Liver (tissue), 8 donors: ENCODE measurements at regions not wholly inside any gene's neighbourhood (a gene's known extent, or its start where the extent isn't known, plus 50 kb on each side); places are given as distances from the start of the nearest gene placed in this dataset.

Experiments
- DNase-seq: peaks from one replicate; pipeline ENCODE4 v3.0.0-alpha.2; 2017; ENCODE audit warnings: low spot score
- H3K27ac ChIP-seq, 2 donors: one replicate each; pipeline ENCODE4 v1.7.0; 2013; ENCODE audit warnings: inconsistent platforms in 2 of 2, low read length in 2 of 2, control low read depth in 1 of 2, low read depth in 1 of 2, mild to moderate bottlenecking in 1 of 2
- H3K27me3 ChIP-seq, 4 donors: one replicate each; pipeline versions ENCODE4 v1.6.1 to v1.7.0; 2013; ENCODE audit warnings: low read length in 3 of 4, inconsistent platforms in 1 of 4, mild to moderate bottlenecking in 1 of 4, moderate library complexity in 1 of 4; ENCODE audit not compliant: control insufficient read depth in 4 of 4, insufficient read depth in 4 of 4
- H3K36me3 ChIP-seq, 4 donors: one replicate each; pipeline versions ENCODE4 v1.6.1 to v1.7.0; 2013; ENCODE audit warnings: low read length in 3 of 4, mild to moderate bottlenecking in 3 of 4, low read depth in 1 of 4, moderate library complexity in 1 of 4; ENCODE audit not compliant: control insufficient read depth in 4 of 4, insufficient read depth in 3 of 4
- H3K4me1 ChIP-seq, 4 donors: one replicate each; pipeline versions ENCODE4 v1.6.1 to v1.7.0; 2013; ENCODE audit warnings: low read length in 3 of 4, mild to moderate bottlenecking in 3 of 4, moderate library complexity in 1 of 4; ENCODE audit not compliant: control insufficient read depth in 4 of 4, insufficient read depth in 4 of 4
- H3K4me3 ChIP-seq, 3 donors: one replicate each; pipeline versions ENCODE4 v1.6.1 to v1.7.0; 2013; ENCODE audit warnings: low read length in 3 of 3, control low read depth in 1 of 3, low read depth in 1 of 3, mild to moderate bottlenecking in 1 of 3
- H3K9ac ChIP-seq, 2 donors: one replicate each; pipeline ENCODE4 v1.7.0; 2013; ENCODE audit warnings: low read length in 2 of 2, mild to moderate bottlenecking in 2 of 2, moderate library complexity in 2 of 2, control low read depth in 1 of 2, low read depth in 1 of 2
- H3K9me3 ChIP-seq, 4 donors: one replicate each; pipeline versions ENCODE4 v1.6.1 to v1.7.0; 2013; ENCODE audit warnings: low read length in 3 of 4; ENCODE audit not compliant: control insufficient read depth in 4 of 4
- ATF3 ChIP-seq: IDR thresholded peaks from 2 replicates; pipeline ENCODE4 v1.6.1; 2016; ENCODE audit warnings: antibody characterized with exemption
- CTCF ChIP-seq: fragments of 150-350 bp; IDR thresholded peaks from 2 replicates; pipeline ENCODE4 v1.5.1; 2017; ENCODE audit warnings: improper control_type of control experiment, low read depth, low read length; ENCODE audit not compliant: missing input control
- EGR1 ChIP-seq, 2 donors: IDR thresholded peaks; 2 replicates each; pipeline ENCODE4 v1.6.1; 2016 to 2018; ENCODE audit warnings: antibody characterized with exemption in 2 of 2, low read depth in 2 of 2
- FOXA1 ChIP-seq: IDR thresholded peaks from 2 replicates; pipeline ENCODE4 v1.6.1; 2016; ENCODE audit warnings: antibody characterized with exemption
- FOXA2 ChIP-seq: IDR thresholded peaks from 2 replicates; pipeline ENCODE4 v1.6.1; 2016; ENCODE audit warnings: antibody characterized with exemption
- GABPA ChIP-seq, 2 donors: IDR thresholded peaks in 1 of 2; conservative IDR thresholded peaks in 1 of 2; 2 replicates each; pipeline ENCODE4 v1.6.1; 2016; ENCODE audit warnings: antibody characterized with exemption in 2 of 2, mild to moderate bottlenecking in 1 of 2, moderate library complexity in 1 of 2
- HNF4A ChIP-seq, 2 donors: conservative IDR thresholded peaks; 2 replicates each; pipeline ENCODE4 v1.6.1; 2016; ENCODE audit warnings: antibody characterized with exemption in 2 of 2, mild to moderate bottlenecking in 2 of 2
- HNF4G ChIP-seq: IDR thresholded peaks from 2 replicates; pipeline ENCODE4 v1.6.1; 2016; ENCODE audit warnings: antibody characterized with exemption
- JUND ChIP-seq, 2 donors: IDR thresholded peaks; 2 replicates each; pipeline ENCODE4 v1.6.1; 2016; ENCODE audit warnings: antibody characterized with exemption in 2 of 2
- MAX ChIP-seq: IDR thresholded peaks from 2 replicates; pipeline ENCODE4 v1.6.1; 2016; ENCODE audit warnings: antibody characterized with exemption
- NR2F2 ChIP-seq: IDR thresholded peaks from 2 replicates; pipeline ENCODE4 v1.6.1; 2016; ENCODE audit warnings: antibody characterized with exemption
- REST ChIP-seq: IDR thresholded peaks from 2 replicates; pipeline ENCODE4 v1.6.1; 2016; ENCODE audit warnings: antibody characterized with exemption, mild to moderate bottlenecking
- RXRA ChIP-seq, 2 donors: IDR thresholded peaks; 2 replicates each; pipeline ENCODE4 v1.6.1; 2017 to 2018; ENCODE audit warnings: antibody characterized with exemption in 2 of 2, mild to moderate bottlenecking in 1 of 2
- SP1 ChIP-seq: IDR thresholded peaks from 2 replicates; pipeline ENCODE4 v1.6.1; 2018; ENCODE audit warnings: antibody characterized with exemption, mild to moderate bottlenecking
- TAF1 ChIP-seq: conservative IDR thresholded peaks from 2 replicates; pipeline ENCODE4 v1.6.1; 2016; ENCODE audit warnings: antibody characterized with exemption, mild to moderate bottlenecking
- ZBTB33 ChIP-seq: IDR thresholded peaks from 2 replicates; pipeline ENCODE4 v1.6.1; 2016; ENCODE audit warnings: antibody characterized with exemption
- WGBS: extraction: QIAGEN DNeasy Blood & Tissue Kit; methylation state at CpG from one replicate; pipeline ENCODE4 v1.1.7; 2013; 5-methylcytosine and 5-hydroxymethylcytosine counted together
- donor health status: healthy.
- donor health status: healthy.
- donor health status: healthy.
- donor health status: healthy.
- donor health status: healthy.

GRCh38 chr6:74607468-74607867 is 598.4 kb downstream of the COL12A1 start:
- no peaks in the 10 kb centered on the region for H3K9me3 ChIP-seq
- 79% methylated on average over 1 of the region's 1 CpG for WGBS
- H3K4me3 ChIP-seq, result no peak overlapping the region
- H3K27me3 ChIP-seq, result no peaks in the 10 kb centered on the region
- H3K9ac ChIP-seq, result no peak overlapping the region
- H3K4me1 ChIP-seq, result no peaks in the 10 kb centered on the region
- DNase-seq, result no peak
- no peaks in the 10 kb centered on the region for H3K36me3 ChIP-seq
- no peak overlapping the region for H3K27ac ChIP-seq
- TF ChIP-seq MAX (no peak), GABPA (IDR thresholded peaks at IDR 0.05 in 1 of 2, conservative IDR thresholded peaks at IDR 0.05 in 1 of 2) (no peak), NR2F2 (no peak), EGR1 (IDR thresholded peaks at IDR 0.05; ENCODE audit: low read depth in 2 of 2) (no peak), TAF1 (no peak), RXRA (IDR thresholded peaks at IDR 0.05) (no peak), JUND (IDR thresholded peaks at IDR 0.05) (no peak), FOXA2 (no peak), CTCF (no peak), SP1 (no peak), ZBTB33 (no peak), HNF4G (no peak), REST (no peak), ATF3 (no peak), FOXA1 (no peak), HNF4A (conservative IDR thresholded peaks at IDR 0.05) (no peak)

- Histone ChIP-seq H3K9ac (no peak overlapping the region), H3K27ac (no peak overlapping the region), H3K9me3 (no peaks in the 10 kb centered on the region), H3K27me3 (no peaks in the 10 kb centered on the region), H3K36me3 (no peaks in the 10 kb centered on the region), H3K4me1 (no peaks in the 10 kb centered on the region), H3K4me3 (no peak overlapping the region)
- 66% methylated on average over 3 of the region's 3 CpGs for WGBS
- DNase-seq, result no peak
- no peak for TF ChIP-seq TAF1
- TF ChIP-seq REST, result no peak
Observed at GRCh38 chr6:74606582-74607071, 599.2 kb downstream of the COL12A1 start.
